Upper lobe of right lung (tissue), 1 donor: ENCODE measurements at regions not wholly inside any gene's neighbourhood (a gene's known extent, or its start where the extent isn't known, plus 50 kb on each side); places are given as distances from the start of the nearest gene placed in this dataset.

ENCODE experiments used
- ATAC-seq: fragments of 200-7000 bp; cut with Tn5 transposase; one replicate; pipeline ENCODE4 v1.9.1; 2020; ENCODE audit warnings: mild to moderate bottlenecking, moderate library complexity
- DNase-seq: peaks from one replicate; pipeline ENCODE4 v3.0.0-alpha.2; 2020
- H3K27ac ChIP-seq: fragments of 200-600 bp; one replicate; pipeline ENCODE4 v1.8.0; 2022
- H3K27me3 ChIP-seq: fragments of 200-600 bp; one replicate; pipeline ENCODE4 v1.8.0; 2022; ENCODE audit warnings: mild to moderate bottlenecking
- H3K36me3 ChIP-seq: fragments of 200-600 bp; one replicate; pipeline ENCODE4 v1.8.0; 2022
- H3K4me1 ChIP-seq: fragments of 200-600 bp; one replicate; pipeline ENCODE4 v1.8.0; 2022
- H3K4me3 ChIP-seq: fragments of 200-600 bp; one replicate; pipeline ENCODE4 v1.8.0; 2022; ENCODE audit warnings: mild to moderate bottlenecking
- H3K9me3 ChIP-seq: fragments of 200-600 bp; one replicate; pipeline ENCODE4 v1.8.0; 2022
- intact Hi-C: fragments of 100-400 bp; cut with DNase I; formaldehyde crosslinking; loops from one replicate; pipeline ENCODE4 v1.11.0; 2022
- TF ChIP-seq, protein P1 (sequence below): fragments of 200-600 bp; IDR thresholded peaks from one replicate; pipeline ENCODE4 v1.8.0; 2022; ENCODE audit warnings: antibody characterized with exemption
- donor health status: DM: no; HTN: yes; CAD: no; lungs with severe emphysema.

GRCh38 chr1:238980053-238980452 lies 406.3 kb upstream of the CHRM3 start:
- H3K27me3 ChIP-seq = no peaks in the 10 kb centered on the region
- ATAC-seq (no peak), DNase-seq (no peak)
- H3K36me3 ChIP-seq = no peaks in the 10 kb centered on the region
- H3K9me3 ChIP-seq = no peaks in the 10 kb centered on the region
- intact Hi-C loops = no loop called here
- H3K4me1 ChIP-seq = no peaks in the 10 kb centered on the region
- TF ChIP-seq, protein P1, sequence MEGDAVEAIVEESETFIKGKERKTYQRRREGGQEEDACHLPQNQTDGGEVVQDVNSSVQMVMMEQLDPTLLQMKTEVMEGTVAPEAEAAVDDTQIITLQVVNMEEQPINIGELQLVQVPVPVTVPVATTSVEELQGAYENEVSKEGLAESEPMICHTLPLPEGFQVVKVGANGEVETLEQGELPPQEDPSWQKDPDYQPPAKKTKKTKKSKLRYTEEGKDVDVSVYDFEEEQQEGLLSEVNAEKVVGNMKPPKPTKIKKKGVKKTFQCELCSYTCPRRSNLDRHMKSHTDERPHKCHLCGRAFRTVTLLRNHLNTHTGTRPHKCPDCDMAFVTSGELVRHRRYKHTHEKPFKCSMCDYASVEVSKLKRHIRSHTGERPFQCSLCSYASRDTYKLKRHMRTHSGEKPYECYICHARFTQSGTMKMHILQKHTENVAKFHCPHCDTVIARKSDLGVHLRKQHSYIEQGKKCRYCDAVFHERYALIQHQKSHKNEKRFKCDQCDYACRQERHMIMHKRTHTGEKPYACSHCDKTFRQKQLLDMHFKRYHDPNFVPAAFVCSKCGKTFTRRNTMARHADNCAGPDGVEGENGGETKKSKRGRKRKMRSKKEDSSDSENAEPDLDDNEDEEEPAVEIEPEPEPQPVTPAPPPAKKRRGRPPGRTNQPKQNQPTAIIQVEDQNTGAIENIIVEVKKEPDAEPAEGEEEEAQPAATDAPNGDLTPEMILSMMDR = no peak
- no peak overlapping the region for H3K4me3 ChIP-seq
- H3K27ac ChIP-seq = no peak overlapping the region

- TF ChIP-seq, protein P1 = no peak
- Histone ChIP-seq H3K27ac (no peak overlapping the region), H3K4me3 (no peak overlapping the region), H3K4me1 (no peaks in the 10 kb centered on the region), H3K27me3 (no peaks in the 10 kb centered on the region), H3K36me3 (no peaks in the 10 kb centered on the region), H3K9me3 (no peaks in the 10 kb centered on the region)
- no peak for DNase-seq
- no peak for ATAC-seq
- intact Hi-C loops = no loop called here
These were observed 421.7 kb upstream of the CHRM3 start for GRCh38 chr1:238964631-238965030.

DNA sequence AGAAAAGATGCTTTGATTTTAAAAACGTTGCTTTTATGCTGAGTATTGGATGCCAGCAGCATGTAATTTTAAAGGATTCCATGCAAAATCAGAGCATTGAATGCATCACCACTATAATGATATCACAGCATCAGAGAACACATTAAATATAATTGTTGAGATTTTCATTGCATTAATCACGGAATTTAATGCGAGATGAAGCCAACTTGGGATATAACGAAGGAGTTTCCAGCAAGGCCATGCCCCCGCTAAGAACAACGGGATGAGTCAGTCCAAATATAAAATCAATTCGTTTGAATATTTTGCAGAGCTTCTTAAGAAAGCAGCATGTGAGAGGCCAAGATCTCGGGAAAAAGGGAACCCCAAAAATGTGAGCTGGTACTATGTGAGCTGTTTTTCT lies 423.4 kb upstream of the CHRM3 start:
- H3K9me3 ChIP-seq = no peaks in the 10 kb centered on the region
- TF ChIP-seq, protein P1 = no peak
- H3K27me3 ChIP-seq = no peaks in the 10 kb centered on the region
- intact Hi-C loops = no loop called here
- DNase-seq = no peak
- H3K27ac ChIP-seq = no peak overlapping the region
- ATAC-seq = no peak
- H3K4me3 ChIP-seq = no peak overlapping the region
- H3K36me3 ChIP-seq = no peaks in the 10 kb centered on the region
- no peaks in the 10 kb centered on the region for H3K4me1 ChIP-seq

DNA sequence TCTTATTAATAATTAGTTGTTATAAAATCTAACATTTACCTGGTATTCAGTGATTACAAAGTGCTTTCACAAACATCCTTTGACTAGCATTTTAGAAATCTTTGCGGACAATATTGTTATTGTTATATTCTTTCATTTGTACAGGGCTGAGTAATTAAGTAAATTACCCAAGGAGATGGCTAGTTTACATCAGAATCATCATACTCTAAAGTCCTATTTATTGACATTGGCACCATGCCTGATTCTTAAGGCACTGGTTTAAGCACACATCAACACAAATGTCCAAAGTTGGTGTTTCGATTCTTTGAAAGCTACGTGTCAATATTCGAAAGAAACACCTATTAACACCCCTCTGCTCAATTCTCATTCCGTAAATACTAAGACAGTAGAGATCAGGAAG lies 424.6 kb upstream of the CHRM3 start:
- DNase-seq = no peak
- Histone ChIP-seq H3K27me3 (no peaks in the 10 kb centered on the region), H3K27ac (no peak overlapping the region), H3K9me3 (no peaks in the 10 kb centered on the region), H3K4me3 (no peak overlapping the region), H3K4me1 (no peaks in the 10 kb centered on the region), H3K36me3 (no peaks in the 10 kb centered on the region)
- intact Hi-C loops = no loop called here
- no peak for ATAC-seq
- TF ChIP-seq, protein P1 = no peak

DNA sequence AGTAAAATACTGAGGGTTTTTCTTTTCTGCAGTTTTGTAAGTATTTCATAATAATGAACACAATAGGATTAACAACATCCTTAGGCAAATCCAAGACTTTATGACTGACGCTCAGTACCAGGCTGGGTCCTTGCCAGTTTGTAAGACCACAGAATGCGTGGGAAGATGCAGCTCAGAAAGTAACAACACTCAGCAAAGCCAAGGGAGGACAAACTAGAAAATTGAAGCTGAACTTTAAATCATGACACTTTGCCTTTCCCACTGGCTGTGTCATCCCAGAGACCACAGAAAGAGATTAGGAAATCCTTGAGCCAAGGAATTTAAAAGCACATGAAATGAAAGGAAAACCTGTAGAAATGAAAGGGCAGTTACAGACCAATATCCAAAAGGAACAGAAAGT lies 426.3 kb upstream of the CHRM3 start:
- Histone ChIP-seq H3K27me3 (no peaks in the 10 kb centered on the region), H3K4me3 (no peak overlapping the region), H3K36me3 (no peaks in the 10 kb centered on the region), H3K27ac (no peak overlapping the region), H3K4me1 (no peaks in the 10 kb centered on the region), H3K9me3 (no peaks in the 10 kb centered on the region)
- TF ChIP-seq, protein P1 = no peak
- DNase-seq (no peak), ATAC-seq (no peak)
- intact Hi-C loops = no loop called here

DNA sequence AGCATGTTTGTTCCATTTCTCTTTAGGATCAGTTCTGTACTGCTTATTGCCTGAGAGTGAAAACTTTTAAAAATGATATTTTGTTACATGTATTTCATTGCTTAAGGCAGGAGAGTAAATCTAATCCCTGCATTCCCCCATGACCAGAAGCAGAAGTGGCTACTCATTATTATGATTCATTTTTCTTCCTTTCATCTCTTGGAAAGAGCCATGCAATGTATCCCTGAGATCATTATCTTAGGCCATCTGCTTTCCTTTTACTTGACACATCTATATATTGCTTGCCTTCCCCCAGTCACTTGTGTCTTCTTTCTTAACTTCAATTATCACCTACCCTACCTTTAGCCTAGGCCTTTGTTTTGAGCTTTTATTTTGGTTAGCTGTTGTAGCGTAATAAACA lies 430.4 kb upstream of the CHRM3 start:
- Histone ChIP-seq H3K27me3 (no peaks in the 10 kb centered on the region), H3K4me1 (no peaks in the 10 kb centered on the region), H3K9me3 (no peaks in the 10 kb centered on the region), H3K27ac (no peak overlapping the region), H3K4me3 (no peak overlapping the region), H3K36me3 (no peaks in the 10 kb centered on the region)
- DNase-seq = no peak
- intact Hi-C loops = no loop called here
- no peak for ATAC-seq
- TF ChIP-seq, protein P1 = no peak
